ENCODE measurements at regions not wholly inside any gene's neighbourhood (a gene's known extent, or its start where the extent isn't known, plus 50 kb on each side); places are given as distances from the start of the nearest gene placed in this dataset.
"Not testable (repeated sequence)": the region's sequence is repeated elsewhere in the genome, so short reads cannot be mapped to it uniquely, and the experiment has no call there.

DNA sequence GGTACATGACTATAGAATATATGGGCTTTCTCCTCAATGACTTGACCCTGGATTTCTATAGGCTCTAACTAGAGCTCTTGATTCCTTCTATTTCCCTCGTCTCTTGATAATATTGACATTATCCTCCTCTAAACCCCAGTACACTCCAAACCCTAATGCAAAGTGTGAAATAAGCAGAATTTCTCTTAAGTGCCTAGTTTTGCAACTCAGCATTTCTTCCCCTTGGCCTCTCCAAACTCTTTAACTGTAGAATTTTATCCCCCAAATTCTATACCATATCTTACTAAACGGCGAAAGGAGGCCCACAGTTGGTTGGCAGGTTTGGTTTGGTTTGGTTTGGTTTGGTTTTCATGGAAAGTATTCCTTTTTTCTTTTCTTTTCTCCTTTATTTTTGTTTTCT lies 498.7 kb downstream of the CCER1 start:
- no peaks in the 10 kb centered on the region for H3K36me3 ChIP-seq (ENCODE audit: control insufficient read depth in 1 of 2, insufficient read depth in 2 of 2, low read length in 2 of 2)
- H3K4me3 ChIP-seq (ENCODE audit: low read depth in 1 of 2, low read length in 2 of 2), result no peak overlapping the region
- H3K4me1 ChIP-seq (ENCODE audit: control insufficient read depth in 1 of 2, insufficient read depth in 2 of 2, low read length in 2 of 2), result no peaks in the 10 kb centered on the region
- no peaks in the 10 kb centered on the region for H3K27me3 ChIP-seq (ENCODE audit: low read depth, low read length)
- H3K27ac ChIP-seq (ENCODE audit: low read length), result no peak overlapping the region
- peaks cover 0 to 2% of the 10 kb centered on the region in 2 donors for H3K9me3 ChIP-seq (ENCODE audit: control insufficient read depth in 1 of 2, low read length in 2 of 2)

DNA sequence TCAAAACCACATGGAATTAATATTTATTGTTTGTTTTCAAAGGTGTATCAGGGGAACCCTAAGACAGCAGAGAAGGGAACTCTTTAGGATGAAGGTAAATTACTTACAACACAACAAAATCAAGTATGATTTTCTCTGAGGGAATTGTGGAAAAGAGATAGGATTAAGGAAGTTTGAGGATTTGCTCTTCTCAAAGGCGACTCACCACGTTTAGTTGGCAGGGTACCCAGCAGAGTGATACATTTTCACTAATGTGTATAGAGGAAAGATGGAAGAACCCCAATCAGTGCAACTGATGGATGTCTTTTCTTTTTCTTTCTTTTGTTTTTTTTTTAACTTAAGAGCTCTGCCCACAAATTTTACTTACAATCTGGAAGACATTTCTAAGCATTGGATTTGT lies 499.2 kb downstream of the CCER1 start:
- Histone ChIP-seq H3K27me3 (ENCODE audit: low read depth, low read length) (no peaks in the 10 kb centered on the region), H3K4me3 (ENCODE audit: low read depth in 1 of 2, low read length in 2 of 2) (no peak overlapping the region), H3K4me1 (ENCODE audit: control insufficient read depth in 1 of 2, insufficient read depth in 2 of 2, low read length in 2 of 2) (no peaks in the 10 kb centered on the region), H3K36me3 (ENCODE audit: control insufficient read depth in 1 of 2, insufficient read depth in 2 of 2, low read length in 2 of 2) (no peaks in the 10 kb centered on the region), H3K27ac (ENCODE audit: low read length) (no peak overlapping the region), H3K9me3 (ENCODE audit: control insufficient read depth in 1 of 2, low read length in 2 of 2) (no peaks in the 10 kb centered on the region)

DNA sequence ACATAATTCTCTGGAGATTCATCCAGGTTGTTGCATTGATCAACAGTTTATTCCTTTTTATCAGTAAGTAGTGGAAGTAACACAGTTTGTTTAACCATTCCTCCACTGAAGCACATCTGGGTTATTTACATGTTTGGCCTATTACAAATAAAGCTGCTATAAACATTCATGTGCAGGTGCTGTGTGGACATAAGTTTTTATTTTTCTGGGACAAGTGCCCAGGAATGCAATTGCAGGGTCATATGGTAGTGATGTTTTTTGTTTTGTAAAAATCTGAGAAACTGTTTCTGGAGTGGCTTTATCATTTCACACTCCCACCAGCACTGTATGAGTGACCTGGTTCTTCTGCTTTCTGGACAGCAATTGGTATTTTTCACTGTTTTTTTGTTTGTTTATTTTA lies 505.4 kb downstream of the CCER1 start:
- no peaks in the 10 kb centered on the region for H3K27me3 ChIP-seq (ENCODE audit: low read depth, low read length)
- H3K4me1 ChIP-seq (ENCODE audit: control insufficient read depth in 1 of 2, insufficient read depth in 2 of 2, low read length in 2 of 2), result no peaks in the 10 kb centered on the region
- H3K4me3 ChIP-seq (ENCODE audit: low read depth in 1 of 2, low read length in 2 of 2), result no peak overlapping the region
- no peaks in the 10 kb centered on the region for H3K36me3 ChIP-seq (ENCODE audit: control insufficient read depth in 1 of 2, insufficient read depth in 2 of 2, low read length in 2 of 2)
- peaks cover 0 to 8% of the 10 kb centered on the region in 2 donors for H3K9me3 ChIP-seq (ENCODE audit: control insufficient read depth in 1 of 2, low read length in 2 of 2)
- H3K27ac ChIP-seq (ENCODE audit: low read length), result no peak overlapping the region

DNA sequence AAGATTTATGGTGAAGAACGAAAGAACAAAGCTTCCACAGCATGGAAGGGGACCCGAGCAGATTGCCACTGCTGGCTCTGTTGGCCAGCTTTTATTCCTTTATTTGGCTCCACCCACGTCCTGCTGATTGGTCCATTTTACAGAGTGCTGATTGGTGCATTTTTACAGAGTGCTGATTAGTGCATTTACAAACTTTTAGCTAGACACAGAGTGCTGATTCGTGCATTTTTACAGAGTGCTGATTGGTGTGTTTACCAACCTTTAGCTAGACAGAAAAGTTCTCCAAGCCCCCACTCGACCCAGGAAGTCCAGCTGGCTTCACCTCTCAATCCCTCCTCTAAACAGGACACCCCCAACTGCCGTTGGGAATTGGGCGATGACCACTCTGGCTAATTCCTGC lies 511.5 kb downstream of the CCER1 start:
- not testable (repeated sequence) for H3K27me3 ChIP-seq (ENCODE audit: low read depth, low read length); H3K36me3 ChIP-seq (ENCODE audit: control insufficient read depth in 1 of 2, insufficient read depth in 2 of 2, low read length in 2 of 2); H3K27ac ChIP-seq (ENCODE audit: low read length); H3K4me1 ChIP-seq (ENCODE audit: control insufficient read depth in 1 of 2, insufficient read depth in 2 of 2, low read length in 2 of 2)
- Histone ChIP-seq H3K4me3 (ENCODE audit: low read depth in 1 of 2, low read length in 2 of 2) (peak overlapping the region in 1 of 2 donors; percentile 19), H3K9me3 (ENCODE audit: control insufficient read depth in 1 of 2, low read length in 2 of 2) (peaks cover 0 to 14% of the 10 kb centered on the region in 2 donors)

DNA sequence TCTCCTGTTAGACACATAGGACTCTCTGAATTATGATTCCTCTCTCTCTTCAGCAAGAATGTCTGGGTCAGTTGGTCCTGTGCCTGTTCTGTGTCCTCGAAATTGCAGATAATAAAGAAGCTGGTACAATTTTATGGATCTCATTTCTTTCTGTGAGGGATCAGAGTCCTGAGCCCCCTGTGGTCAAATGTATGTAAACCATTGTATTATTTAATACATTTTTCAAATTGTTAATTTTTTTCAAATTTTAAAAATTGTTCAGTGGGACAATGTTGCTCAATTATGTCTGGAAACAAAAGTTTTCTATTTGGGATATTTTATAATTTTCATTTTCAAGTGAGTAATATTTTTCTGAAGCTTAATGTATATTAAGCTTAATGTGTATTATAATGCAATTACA lies 513.5 kb downstream of the CCER1 start:
- H3K4me1 ChIP-seq (ENCODE audit: control insufficient read depth in 1 of 2, insufficient read depth in 2 of 2, low read length in 2 of 2), result no peaks in the 10 kb centered on the region
- H3K9me3 ChIP-seq (ENCODE audit: control insufficient read depth in 1 of 2, low read length in 2 of 2), result peaks cover 0 to 9% of the 10 kb centered on the region in 2 donors
- no peak overlapping the region for H3K27ac ChIP-seq (ENCODE audit: low read length)
- no peaks in the 10 kb centered on the region for H3K36me3 ChIP-seq (ENCODE audit: control insufficient read depth in 1 of 2, insufficient read depth in 2 of 2, low read length in 2 of 2)
- H3K4me3 ChIP-seq (ENCODE audit: low read depth in 1 of 2, low read length in 2 of 2), result no peak overlapping the region
- H3K27me3 ChIP-seq (ENCODE audit: low read depth, low read length), result no peaks in the 10 kb centered on the region

DNA sequence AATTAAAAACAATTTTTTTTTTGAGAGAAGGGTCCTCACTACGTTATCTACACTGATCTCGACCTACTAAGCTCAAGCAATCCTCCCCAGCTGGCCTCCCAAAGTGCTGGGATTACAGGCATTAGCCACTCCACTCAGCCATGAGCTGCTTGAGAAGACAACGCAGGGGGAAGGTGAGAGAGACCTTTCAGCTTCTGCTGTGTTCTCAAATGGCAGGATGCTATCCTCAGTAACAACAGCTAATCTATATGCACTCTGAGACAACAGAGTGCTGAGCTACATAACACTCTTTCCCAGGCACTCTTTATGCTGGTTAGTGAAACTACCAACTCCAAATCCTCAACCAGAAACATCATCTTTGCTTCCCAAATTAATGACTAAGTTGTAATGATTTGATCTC lies 526.1 kb downstream of the CCER1 start:
- Histone ChIP-seq H3K27ac (ENCODE audit: low read length) (no peak overlapping the region), H3K4me1 (ENCODE audit: control insufficient read depth in 1 of 2, insufficient read depth in 2 of 2, low read length in 2 of 2) (peaks cover 0 to 4% of the 10 kb centered on the region in 2 donors), H3K9me3 (ENCODE audit: control insufficient read depth in 1 of 2, low read length in 2 of 2) (no peaks in the 10 kb centered on the region), H3K36me3 (ENCODE audit: control insufficient read depth in 1 of 2, insufficient read depth in 2 of 2, low read length in 2 of 2) (no peaks in the 10 kb centered on the region), H3K4me3 (ENCODE audit: low read depth in 1 of 2, low read length in 2 of 2) (no peak overlapping the region), H3K27me3 (ENCODE audit: low read depth, low read length) (no peaks in the 10 kb centered on the region)

DNA sequence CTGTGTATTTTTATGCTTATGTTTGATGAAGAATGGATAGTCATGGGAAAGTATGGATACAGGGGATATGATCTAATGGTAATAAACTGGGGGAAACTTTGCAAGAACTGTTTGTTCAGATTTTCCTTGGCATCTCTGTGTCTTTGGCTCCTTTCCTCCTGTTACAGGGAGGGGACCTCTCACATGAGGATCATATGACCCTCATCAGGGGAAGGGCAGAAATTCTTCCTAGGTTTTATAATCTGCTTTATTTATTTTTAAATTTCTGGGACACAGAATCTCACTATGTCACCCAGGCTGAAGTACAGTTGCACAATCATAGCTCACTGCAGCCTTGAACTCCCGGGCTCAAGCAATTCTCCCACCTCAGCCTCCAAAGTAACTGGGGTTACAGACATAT lies 526.5 kb downstream of the CCER1 start:
- no peak overlapping the region for H3K4me3 ChIP-seq (ENCODE audit: low read depth in 1 of 2, low read length in 2 of 2)
- H3K27me3 ChIP-seq (ENCODE audit: low read depth, low read length), result no peaks in the 10 kb centered on the region
- no peak overlapping the region for H3K27ac ChIP-seq (ENCODE audit: low read length)
- H3K4me1 ChIP-seq (ENCODE audit: control insufficient read depth in 1 of 2, insufficient read depth in 2 of 2, low read length in 2 of 2), result peaks cover 0 to 4% of the 10 kb centered on the region in 2 donors
- H3K36me3 ChIP-seq (ENCODE audit: control insufficient read depth in 1 of 2, insufficient read depth in 2 of 2, low read length in 2 of 2), result no peaks in the 10 kb centered on the region
- H3K9me3 ChIP-seq (ENCODE audit: control insufficient read depth in 1 of 2, low read length in 2 of 2), result no peaks in the 10 kb centered on the region

DNA sequence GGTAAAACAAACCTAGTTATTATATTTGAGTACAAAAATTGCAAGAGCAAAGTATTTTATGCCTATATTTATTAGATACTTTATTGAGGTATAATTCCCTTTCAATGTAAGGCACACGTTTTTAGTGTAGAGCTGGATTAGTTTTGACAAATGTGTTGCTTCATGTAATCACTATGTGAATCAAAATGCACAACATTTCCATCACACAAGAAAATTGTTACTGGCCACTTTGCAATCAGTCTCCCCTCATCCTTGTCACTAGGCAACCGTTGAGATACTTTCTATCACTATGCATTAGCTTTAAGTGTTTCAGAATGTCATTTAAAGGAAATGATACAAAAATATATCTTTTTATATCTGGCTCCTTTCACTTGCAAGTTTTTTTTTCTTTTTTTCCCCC lies 531.0 kb downstream of the CCER1 start:
- H3K9me3 ChIP-seq (ENCODE audit: control insufficient read depth in 1 of 2, low read length in 2 of 2), result no peaks in the 10 kb centered on the region
- peaks cover 0 to 4% of the 10 kb centered on the region in 2 donors for H3K4me1 ChIP-seq (ENCODE audit: control insufficient read depth in 1 of 2, insufficient read depth in 2 of 2, low read length in 2 of 2)
- no peaks in the 10 kb centered on the region for H3K27me3 ChIP-seq (ENCODE audit: low read depth, low read length)
- no peak overlapping the region for H3K27ac ChIP-seq (ENCODE audit: low read length)
- H3K36me3 ChIP-seq (ENCODE audit: control insufficient read depth in 1 of 2, insufficient read depth in 2 of 2, low read length in 2 of 2), result no peaks in the 10 kb centered on the region
- H3K4me3 ChIP-seq (ENCODE audit: low read depth in 1 of 2, low read length in 2 of 2), result no peak overlapping the region

DNA sequence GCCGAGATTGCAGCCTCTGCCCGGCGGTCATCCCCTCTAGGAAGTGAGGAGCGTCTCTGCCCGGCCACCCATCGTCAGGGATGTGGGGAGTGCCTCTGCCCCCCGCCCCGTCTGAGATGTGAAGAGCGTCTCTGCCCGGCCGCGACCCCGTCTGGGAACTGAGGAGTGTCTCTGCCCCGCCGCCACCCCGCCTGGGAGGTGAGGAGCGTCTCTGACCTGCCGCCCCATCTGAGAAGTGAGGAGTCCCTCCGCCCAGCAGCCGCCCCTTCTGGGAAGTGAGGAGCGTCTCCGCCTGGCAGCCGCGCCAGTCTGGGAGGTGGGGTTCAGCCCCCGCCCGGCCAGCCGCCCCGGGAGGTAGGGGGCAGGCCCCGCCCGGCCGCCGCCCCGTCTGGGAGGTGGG lies 544.0 kb downstream of the CCER1 start:
- Histone ChIP-seq H3K27ac (ENCODE audit: low read length) (no peak overlapping the region), H3K4me3 (ENCODE audit: low read depth in 1 of 2, low read length in 2 of 2) (no peak overlapping the region), H3K9me3 (ENCODE audit: control insufficient read depth in 1 of 2, low read length in 2 of 2) (no peaks in the 10 kb centered on the region), H3K4me1 (ENCODE audit: control insufficient read depth in 1 of 2, insufficient read depth in 2 of 2, low read length in 2 of 2) (no peaks in the 10 kb centered on the region), H3K27me3 (ENCODE audit: low read depth, low read length) (no peaks in the 10 kb centered on the region), H3K36me3 (ENCODE audit: control insufficient read depth in 1 of 2, insufficient read depth in 2 of 2, low read length in 2 of 2) (no peaks in the 10 kb centered on the region)

DNA sequence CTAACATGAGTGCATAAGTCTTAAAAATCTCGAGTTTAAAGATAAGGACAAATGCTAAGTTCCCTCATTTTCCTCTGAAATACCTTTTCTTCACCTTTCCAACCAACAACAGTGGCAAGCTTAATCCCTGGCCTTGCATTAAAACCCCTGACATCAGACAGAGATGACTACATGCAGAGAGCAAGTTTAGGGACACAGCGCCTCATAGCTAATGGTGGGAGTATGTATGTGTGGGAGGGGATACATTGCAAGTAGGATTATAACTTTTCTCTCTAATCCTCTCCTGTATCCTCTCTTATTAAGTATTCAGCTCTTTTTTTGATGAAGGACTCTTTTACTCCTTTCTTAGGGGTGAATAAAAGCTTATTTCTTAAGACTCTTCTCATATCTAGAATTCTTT lies 547.1 kb downstream of the CCER1 start:
- Histone ChIP-seq H3K27me3 (ENCODE audit: low read depth, low read length) (no peaks in the 10 kb centered on the region), H3K9me3 (ENCODE audit: control insufficient read depth in 1 of 2, low read length in 2 of 2) (no peaks in the 10 kb centered on the region), H3K4me1 (ENCODE audit: control insufficient read depth in 1 of 2, insufficient read depth in 2 of 2, low read length in 2 of 2) (no peaks in the 10 kb centered on the region), H3K27ac (ENCODE audit: low read length) (no peak overlapping the region), H3K36me3 (ENCODE audit: control insufficient read depth in 1 of 2, insufficient read depth in 2 of 2, low read length in 2 of 2) (no peaks in the 10 kb centered on the region), H3K4me3 (ENCODE audit: low read depth in 1 of 2, low read length in 2 of 2) (no peak overlapping the region)

DNA sequence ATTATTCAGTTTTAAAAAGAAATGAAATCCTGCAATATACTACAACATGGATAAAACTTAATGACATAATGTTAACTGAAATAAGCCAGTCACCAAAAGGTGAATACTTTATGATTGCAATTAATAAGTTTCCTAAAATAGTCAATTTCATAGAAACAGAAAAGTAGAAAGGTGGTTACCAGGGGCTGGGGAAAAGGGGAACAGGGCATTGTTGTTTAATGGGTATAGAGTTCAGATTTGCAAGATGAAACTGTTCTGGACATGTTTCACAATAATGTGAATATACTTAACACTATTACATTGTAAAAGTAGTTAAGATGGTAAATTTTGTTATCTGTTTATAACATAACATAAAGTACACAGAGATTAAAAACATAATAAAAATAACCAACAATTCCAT lies 550.9 kb downstream of the CCER1 start:
- Histone ChIP-seq H3K9me3 (ENCODE audit: control insufficient read depth in 1 of 2, low read length in 2 of 2) (no peaks in the 10 kb centered on the region), H3K27me3 (ENCODE audit: low read depth, low read length) (no peaks in the 10 kb centered on the region), H3K4me3 (ENCODE audit: low read depth in 1 of 2, low read length in 2 of 2) (no peak overlapping the region), H3K36me3 (ENCODE audit: control insufficient read depth in 1 of 2, insufficient read depth in 2 of 2, low read length in 2 of 2) (no peaks in the 10 kb centered on the region), H3K27ac (ENCODE audit: low read length) (no peak overlapping the region), H3K4me1 (ENCODE audit: control insufficient read depth in 1 of 2, insufficient read depth in 2 of 2, low read length in 2 of 2) (no peaks in the 10 kb centered on the region)

DNA sequence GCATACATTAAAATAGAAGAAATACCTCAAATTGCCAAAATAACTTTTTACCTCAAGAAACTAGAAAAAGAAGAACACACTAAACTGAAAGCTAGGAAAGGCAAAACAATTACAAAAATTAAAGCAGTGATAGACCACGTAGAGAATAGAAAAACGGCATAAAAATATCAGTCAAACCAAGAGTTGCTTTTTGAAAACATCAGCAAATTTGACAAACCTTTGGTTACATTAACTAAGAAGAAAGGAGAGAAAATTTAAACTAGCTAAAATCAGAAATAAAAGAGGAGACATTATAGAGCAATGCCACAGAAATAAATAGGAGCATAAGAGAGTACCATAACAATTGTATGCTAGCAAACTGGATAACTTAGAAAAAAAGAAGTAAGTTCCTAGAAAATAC lies 553.8 kb downstream of the CCER1 start:
- no peak overlapping the region for H3K27ac ChIP-seq (ENCODE audit: low read length)

More for the DNA sequence above, 553.8 kb downstream of the CCER1 start:
- Histone ChIP-seq H3K36me3 (ENCODE audit: control insufficient read depth in 1 of 2, insufficient read depth in 2 of 2, low read length in 2 of 2) (no peaks in the 10 kb centered on the region), H3K4me1 (ENCODE audit: control insufficient read depth in 1 of 2, insufficient read depth in 2 of 2, low read length in 2 of 2) (no peaks in the 10 kb centered on the region), H3K4me3 (ENCODE audit: low read depth in 1 of 2, low read length in 2 of 2) (no peak overlapping the region), H3K9me3 (ENCODE audit: control insufficient read depth in 1 of 2, low read length in 2 of 2) (peaks cover 5 to 9% of the 10 kb centered on the region in 2 donors), H3K27me3 (ENCODE audit: low read depth, low read length) (no peaks in the 10 kb centered on the region)

Data from muscle layer of duodenum (tissue), 2 donors.